Activated T-cell treated with anti-CD3 and anti-CD28 coated beads, Interleukin-2, amount 50 U/mL, for 48 hours (primary cell): ENCODE measurements at regions not wholly inside any gene's neighbourhood (a gene's known extent, or its start where the extent isn't known, plus 50 kb on each side); places are given as distances from the start of the nearest gene placed in this dataset.
"Not testable (repeated sequence)": the region's sequence is repeated elsewhere in the genome, so short reads cannot be mapped to it uniquely, and the experiment has no call there.

Experiments
- DNase-seq, 2 experiments: peaks; one replicate each; pipeline ENCODE4 v3.0.0-alpha.2; 2020

DNA sequence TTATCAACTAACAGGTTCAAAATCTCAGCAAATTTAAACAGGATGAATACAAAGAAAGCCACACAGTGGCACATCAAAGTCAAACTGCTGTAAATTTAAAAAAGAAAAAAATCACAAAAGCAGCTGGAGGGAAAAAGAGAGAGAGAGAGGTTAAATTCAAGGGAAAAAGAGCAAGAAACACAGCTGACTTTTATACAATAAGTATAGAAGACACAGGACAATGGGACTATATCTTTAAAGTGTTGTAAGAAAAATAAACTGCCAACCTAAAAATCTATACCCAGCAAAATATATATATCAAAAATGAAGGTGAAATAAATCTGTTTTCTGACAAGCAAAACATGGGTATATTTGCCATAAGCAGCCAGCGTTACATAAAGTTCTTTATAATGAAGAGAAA is 261.5 kb downstream of the TLE1 start:
- no peak for DNase-seq

DNA sequence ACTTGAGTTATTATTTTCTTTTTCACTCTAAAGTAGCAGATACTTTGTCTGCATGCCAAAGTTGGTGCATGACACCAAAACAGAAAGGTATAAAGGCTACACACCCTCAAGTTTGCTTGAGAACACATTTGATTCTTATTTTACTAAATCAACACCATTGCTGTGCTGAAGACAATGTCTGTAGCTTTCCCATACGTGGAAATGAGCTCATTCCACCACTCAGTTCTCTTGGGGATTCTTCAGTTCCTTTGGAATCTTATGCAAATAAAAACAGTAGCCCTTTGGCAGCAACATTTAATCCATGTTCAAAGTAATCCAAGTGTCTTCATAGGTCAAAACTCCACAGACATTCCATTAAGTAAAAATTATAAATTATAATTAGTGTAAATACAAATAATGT is 264.9 kb downstream of the TLE1 start:
- DNase-seq = no peak

DNA sequence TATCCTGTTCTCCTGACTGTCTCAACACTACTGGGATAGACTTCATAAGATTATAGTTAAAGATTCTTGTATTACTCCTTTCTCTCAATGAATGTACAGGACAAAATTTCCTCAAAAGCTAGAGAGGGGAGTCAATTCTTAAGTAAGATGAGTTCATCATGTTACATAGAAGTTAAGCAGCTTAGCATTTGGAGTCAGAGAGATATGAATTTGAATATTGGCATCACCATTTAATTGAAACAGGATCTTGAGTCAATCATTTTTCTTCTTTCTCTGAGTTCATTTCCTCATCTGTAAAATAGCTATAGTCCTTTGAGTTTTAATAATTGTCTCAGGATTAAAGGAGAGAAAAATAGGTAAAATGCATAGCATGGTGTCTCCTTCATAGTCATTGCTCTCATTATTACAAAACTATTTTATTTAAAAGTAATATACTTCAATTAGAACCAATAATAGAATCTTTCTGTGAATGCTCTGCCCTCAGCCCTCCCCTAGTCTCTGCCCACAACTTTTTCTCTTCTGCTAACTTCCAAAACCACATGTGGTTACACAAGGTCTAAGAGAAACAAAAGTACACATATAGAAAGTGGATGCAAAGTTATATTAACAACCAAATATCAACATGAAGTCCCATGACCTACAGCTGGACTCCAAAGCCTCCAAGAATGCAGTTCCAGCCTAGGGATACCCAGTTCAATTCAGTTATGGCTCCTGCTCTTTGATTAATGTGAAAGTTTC is 265.6 kb downstream of the TLE1 start:
- no peak for DNase-seq

DNA sequence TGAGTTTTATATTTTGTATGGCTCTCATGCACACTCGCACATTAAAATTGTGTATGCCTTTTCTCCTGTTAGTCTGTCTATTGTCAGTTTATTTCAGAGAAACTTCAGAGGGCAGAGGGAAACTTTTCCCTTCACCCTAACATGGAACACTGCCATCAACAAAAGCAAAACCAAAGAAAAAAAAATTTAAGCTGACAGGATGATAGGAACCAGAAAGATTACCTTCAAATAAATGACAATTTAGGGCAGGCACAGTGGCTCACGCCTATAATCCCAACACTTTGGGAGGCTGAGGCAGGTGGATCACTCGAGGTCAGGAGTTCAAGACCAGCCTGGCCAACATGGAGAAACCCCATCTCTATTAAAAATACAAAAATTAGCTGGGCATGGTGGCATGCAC is 268.3 kb downstream of the TLE1 start:
- DNase-seq = not testable (repeated sequence)

DNA sequence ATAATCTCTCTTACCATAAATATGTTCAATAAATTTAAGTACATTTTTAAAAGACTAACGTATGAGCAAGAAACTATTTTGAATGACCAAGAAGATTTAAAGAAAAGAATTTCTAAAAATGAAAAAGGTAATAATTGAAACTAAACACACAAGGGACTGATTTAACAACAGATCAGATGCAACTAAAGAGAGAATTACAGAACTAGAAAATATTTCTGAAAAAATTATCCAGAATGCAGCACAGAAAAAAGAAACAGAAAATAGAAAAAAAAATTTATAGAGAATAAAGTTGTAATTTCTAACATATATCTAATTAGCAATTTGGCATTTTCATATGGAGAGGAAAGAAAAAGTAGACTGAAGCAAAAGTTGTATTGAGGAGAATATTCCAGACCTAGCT is 269.3 kb downstream of the TLE1 start:
- DNase-seq = no peak

DNA sequence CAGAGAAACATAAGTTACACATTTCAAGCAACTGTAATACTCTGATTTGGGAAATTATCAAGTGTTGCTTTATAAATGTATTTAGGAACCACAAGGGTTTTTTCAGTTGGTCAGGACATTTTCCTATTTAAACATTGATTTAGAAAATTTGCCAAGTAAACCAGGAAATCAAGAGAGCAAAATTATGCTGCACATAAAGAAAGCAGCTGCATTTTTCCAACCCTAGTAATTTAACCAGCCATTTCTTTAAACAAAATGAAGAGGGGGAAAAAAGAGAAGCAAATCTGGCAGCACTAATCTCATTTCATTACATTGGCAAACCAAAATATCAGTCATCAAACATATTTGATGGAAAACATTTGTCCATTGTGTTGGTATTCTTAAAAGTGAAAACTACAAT is 271.4 kb downstream of the TLE1 start:
- DNase-seq = no peak

DNA sequence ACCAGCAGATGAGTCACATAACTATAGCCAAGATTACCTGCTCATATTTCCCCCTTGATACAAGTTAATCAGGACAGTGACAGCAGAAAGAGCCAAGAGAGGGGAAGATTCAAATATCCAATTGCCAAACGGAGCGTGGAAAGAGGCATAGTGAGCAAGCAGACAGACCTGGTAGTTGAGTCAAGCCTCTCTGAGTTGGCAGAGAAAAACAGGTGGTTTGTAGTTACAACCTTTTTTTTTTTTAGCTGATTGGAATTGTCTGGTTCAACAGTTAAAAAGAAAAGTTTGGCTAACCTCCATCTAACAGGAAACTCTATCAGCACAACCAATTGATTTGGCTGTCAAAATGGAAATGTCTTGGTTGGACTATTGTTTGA is 272.1 kb downstream of the TLE1 start:
- no peak for DNase-seq

DNA sequence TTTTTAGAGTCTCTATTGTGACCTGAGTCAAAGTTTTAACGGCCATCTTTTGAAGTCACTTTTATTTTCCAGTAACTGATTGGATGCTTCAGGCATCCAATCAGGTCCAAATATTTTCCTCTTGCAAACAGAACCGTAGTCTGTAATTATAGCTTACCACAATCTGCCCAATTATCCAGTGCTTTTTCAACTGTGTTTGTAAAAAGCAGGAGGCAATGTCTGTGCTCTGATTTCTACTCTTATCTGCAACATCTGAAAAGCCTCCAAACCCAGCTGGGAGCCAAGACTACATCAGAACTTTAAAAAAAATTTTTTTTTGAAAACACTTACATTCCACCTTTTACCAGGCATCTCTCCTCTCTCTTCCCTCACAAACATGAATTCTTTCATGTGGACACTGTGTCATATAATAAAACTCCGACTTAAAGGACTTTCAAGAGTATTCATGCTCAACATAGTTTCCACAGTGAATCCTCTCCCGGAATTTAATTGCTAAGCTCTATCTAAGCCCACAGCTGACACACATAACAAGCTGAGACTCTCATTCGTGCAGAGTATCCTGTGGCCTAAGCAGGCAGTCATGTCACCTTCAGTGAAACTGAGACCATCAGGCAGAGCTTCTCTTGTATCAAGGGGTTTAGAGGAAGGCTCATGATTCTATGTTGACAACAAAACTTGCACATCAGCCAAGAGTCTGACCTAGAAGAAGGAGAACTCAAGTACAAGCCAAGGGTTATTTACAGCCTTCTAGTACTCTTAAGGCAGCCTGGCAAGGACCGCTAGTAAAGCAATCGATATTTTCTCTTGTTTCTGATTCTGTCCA is 272.7 kb downstream of the TLE1 start:
- DNase-seq = no peak

DNA sequence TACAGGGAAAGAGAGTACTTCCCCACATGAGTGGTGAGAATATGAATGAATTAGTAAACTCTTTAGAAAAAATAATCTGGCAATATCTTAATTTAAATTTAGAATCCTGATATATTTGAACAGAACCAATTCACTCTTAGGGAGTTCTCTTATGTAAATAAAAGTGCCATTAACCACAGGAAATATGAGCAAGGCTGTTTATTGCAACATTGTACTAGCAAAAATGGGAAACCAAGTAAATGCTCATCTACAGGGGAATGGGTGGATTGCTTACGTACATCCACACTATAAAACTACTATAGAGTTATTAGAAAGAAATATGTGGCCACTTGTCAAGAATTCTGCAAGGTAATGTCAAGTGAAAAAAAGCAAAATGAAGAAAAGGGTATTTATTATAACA is 274.5 kb downstream of the TLE1 start:
- no peak for DNase-seq

DNA sequence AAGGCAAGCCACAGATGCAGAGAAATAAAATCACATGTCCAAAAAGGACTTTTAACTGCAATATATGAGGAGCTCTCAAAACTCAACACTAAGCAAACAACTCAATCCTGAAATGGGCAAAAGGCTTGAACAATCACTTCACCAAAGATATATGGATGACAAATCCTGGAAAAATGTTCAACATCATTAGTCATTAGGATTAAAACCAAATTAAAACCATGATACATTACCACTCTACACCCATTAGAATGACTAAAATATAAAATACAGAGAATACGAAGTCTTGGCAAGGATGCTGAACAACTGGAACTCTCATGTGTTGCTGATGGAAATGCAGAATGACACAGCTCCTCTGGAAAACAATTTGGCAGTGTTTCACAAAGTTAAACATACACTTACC is 277.4 kb downstream of the TLE1 start:
- DNase-seq = no peak

DNA sequence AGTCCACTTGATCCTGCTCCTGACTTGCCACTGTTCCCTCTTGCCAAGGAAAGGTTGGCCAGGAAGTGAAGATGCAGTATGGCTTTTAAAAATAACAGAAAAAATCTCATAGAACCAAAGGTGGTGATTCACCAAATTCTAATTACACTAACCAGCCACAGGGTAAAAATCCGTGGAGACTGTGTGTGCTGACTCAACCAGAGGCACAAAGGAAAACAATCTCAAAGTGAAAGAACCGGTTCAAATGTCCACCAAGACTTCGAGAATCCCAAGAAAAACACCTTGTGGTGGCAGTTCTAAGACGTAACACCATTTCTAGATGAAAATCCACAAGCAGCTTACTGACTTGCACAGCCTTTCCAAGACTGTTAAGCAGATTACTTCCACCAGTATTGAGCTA is 279.1 kb downstream of the TLE1 start:
- DNase-seq = no peak

DNA sequence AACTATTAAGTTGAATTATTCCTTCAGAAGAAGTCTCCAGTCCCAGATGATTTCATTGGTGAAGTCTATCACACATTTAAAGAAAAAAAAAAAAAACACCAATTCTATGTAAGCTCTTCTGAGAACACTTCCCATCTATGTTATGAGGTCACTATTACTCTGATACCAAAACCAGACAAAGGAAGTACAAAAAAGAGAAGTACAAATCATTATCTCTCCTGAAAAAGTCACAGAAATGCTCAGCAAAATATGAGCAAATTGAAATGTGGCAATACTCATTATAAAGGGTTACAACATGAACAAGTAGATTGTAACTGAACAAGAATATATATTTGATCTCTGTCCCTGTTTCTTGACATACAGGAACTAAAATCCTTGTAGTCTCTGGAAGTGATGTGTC is 280.4 kb downstream of the TLE1 start:
- no peak for DNase-seq

DNA sequence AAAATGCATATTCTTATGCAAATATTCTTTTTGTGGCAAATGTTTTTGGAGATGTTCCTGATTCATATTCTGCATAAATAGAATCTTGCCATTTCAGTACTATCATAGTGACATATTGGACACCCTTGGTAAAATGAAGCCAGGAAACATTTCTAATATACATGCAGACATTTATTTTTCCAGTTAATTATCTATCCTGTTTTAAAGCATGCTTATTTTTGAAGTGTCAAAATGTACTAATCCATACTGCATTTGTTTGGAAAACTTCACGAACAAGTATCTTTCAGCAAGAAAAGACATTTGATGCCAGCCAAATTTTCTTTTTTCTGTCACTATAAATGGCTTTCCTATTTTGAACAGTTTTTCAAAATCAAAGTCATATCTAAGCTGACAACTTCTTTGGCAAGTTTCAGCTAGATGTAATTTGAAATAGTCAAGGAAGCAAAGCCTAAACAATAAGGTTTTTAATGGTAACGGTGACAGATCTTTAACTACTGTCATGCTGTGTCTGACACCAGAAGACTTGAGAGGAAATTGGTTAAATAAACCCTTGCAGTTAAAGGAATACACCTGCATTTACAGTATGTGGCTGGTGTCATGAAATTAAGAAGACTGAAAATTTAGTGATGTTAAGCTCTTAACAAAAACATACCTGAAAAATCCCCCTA is 284.3 kb downstream of the TLE1 start:
- DNase-seq = no peak

DNA sequence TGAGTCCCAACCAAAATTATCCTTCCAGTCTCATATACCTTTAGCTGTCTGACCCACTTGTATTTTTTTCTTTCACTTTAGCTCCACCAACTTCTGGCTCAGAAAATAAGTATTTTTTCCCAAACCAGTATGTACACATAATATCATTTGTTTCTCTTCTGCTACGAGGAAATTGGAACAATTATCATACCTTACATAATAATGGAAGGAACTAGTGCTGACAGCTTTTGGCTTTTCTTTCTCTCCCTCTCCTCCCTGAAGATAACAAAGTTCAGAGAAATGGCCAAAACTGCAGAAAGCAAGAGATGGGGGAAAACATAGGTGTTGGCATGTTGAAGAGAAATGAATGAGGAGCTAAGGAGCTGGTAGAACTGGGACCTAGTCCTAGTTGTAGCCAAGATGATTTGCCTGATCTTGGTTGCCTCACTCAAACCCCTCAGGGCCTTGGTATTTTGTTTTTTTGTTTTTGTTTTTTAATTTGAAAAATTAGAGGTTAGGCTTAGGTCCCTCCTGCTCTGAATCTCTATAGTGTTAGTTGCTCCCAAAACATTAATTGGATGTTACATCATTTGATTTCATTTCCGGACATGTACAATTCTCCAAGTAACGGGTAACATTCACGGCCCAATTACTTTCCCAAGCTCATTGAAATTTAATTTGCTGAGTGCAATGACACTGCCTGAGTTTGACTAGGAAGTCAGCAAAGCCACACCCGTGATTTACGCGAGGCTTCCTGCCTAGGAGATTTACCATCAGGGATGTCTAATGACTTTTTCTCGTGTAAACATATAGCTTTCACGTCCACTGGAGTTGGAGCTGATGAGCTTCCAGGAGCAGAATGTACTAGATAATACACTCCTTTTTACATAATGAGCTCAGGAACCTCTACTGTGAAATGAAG is 291.6 kb downstream of the TLE1 start:
- no peak for DNase-seq

DNA sequence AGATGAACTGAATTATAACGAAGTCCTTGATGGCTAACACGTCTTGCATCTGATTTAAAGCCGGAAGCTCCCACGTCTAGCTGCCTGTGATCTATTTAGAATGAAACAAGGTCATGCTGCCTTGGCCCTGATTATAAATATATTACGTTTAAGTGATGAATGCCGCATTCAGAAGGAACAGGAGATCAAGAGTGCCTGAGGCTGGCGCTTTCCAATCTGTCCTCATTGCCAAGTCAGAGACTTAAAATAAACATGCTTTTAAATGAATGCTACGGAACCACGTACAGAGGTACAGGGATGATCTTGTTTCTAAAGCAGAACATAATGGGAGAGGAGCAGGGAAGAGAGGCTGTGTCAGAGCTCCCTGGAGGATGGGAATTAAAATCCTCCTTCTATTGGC is 292.8 kb downstream of the TLE1 start:
- DNase-seq = no peak

DNA sequence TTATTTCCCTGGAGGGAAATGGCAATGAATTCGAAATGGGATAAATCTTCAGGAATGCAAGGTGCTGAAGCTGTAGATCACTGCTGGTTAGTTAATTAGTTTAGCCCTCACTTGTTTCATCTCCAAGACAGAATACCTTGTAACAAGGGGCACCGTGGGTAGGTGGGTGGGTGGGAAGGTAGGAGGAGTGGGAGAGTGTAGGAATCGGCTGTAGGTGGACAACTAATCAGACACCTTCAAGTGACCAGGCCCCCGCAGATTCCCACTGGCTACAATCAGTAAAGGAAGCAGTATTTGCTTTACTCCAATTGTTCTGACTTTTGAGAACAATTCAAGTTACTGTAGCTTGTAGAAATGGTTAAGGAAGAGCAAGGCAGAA is 293.7 kb downstream of the TLE1 start:
- no peak for DNase-seq

DNA sequence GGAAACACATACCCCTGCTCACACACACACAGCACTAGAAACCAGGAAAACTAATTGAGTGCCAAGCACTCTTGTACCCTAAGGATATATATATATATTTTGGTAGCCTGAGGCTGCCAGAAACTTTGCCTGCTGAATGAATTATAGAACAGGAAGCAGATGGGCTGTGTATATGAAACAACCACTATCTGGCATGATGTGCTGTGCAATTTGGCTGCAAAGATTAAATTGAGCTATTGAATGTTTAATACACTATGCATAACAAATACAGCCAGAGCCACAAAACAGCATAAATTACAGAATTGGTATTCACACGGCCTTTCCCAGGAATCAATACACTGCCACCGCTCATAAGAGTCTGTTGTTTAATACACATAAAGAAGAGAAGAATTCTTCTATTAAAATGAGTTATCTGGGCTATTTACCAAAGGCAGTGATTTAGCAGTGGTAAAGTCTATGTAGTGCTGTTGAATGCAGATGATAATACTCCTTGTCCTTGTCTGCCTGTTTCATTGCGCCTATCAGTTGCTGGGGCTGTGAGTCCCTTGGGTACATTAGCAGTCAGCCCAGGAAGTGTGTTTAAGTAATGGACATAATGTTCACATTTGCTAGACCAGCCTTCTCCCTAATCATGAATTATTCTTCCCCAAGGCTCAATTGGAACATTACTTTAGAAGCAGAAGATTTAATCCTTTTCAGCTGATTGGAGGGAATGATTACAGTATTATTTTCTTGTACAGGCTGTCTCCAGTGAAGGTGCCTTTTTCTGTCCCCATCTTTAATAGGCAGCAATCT is 294.3 kb downstream of the TLE1 start:
- DNase-seq = no peak

DNA sequence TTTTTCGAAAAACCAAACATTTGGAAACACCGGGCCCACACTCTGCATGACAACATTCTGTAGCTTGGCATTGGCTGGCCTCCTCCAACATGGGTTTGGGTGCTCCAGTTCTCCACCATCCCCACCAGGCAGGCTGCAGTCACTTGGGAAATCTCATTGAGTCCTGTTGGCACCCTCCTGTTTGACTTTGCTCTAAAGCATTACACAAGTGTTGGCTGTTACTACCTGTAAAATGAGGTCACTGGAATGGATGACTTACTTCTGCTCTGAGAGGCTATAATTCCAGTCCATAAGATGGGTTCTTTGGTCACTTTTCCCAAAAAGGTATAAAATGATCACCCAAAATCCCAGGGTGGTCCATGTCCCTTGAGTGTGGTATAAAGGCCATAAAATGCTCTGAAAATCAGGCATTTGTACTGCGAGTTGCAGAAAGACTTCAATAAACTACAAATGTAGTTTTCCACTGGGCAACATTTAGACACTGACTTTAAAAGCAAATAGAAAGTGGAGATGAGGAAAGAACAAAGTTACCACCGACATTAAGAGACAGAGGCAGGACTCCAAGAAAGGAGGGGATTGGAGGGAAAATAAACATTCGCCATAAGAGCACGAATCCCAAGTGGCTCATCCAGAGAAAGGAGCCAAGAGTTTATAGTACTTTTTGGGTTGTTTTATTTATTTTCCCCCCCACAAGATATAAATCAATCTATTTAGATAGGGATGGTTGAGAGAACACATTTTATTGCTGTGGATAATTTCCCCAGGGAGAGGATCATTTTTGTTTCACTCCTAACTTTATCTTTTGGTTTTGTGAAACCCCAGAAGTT is 295.1 kb downstream of the TLE1 start:
- no peak for DNase-seq

DNA sequence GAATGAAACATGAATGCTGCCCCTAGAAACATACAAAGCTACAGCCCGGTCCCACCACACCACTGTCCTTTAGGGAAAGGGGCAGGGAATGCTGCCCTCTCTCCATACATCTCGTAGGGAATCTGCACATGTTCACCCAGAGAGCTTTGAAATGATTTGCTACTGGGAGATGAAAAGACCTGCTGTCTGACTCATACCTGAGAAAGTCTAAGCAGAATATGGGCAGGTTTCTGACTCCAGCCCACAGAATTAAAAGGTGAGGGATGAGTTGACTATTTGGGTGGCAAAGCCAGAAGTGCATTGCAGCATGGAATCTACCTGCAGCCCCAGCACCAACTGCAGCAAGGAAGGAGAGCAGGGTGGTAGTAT is 297.9 kb downstream of the TLE1 start:
- no peak for DNase-seq

DNA sequence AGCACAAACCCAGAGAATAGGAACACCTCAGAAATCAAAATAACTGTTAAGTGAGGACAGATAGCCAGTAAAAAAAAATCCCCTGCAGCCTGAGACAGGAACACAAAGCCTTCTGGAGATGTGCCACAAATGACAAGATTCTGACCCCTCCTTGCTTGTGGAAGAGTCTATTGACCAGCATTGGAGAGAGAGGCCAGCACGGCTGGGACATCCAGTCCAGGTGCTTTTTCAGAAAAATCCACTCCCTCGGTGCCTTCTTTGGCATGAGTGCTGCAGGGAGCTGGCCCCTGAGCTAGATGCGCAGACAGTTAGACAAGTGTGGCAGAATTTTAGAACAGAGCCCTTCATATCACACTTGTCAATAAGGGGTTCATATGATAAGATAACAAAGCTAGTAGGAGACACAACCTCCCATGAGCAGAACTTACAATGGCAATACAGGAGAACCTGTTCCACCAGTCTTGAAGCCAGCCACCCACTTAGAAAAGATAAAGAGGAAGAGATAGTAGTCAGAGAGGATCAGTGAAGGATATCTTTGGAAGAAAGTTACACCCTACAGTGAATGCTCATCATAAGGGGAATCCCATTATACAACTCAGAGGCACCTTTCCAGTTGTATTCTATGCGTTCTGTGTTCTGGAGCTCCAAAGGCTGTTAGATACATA is 298.4 kb downstream of the TLE1 start:
- DNase-seq = no peak

DNA sequence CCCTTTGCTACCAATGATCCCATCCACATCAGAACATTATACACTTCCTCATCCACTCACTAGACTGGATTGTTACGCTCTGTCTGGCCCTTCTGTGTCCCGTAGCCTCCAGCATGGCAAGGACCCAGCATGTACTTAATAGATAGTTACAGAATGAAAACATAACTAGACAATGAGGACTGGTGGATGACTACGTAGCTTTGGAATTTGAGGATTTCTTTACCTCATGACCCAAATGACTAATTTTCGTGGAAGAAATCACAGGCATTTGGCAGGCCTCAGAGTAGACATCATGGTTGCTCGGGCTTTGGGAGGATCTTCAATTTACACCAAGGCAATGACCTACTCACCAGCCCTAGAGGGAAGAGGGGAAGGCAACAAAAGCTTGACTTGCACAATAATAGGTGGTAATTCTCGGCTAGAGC is 299.8 kb downstream of the TLE1 start:
- no peak for DNase-seq
